Common myeloid progenitor, CD34-positive (primary cell): ENCODE measurements at regions not wholly inside any gene's neighbourhood (a gene's known extent, or its start where the extent isn't known, plus 50 kb on each side); places are given as distances from the start of the nearest gene placed in this dataset.

Experiments used
- CTCF ChIA-PET: fragments of 350-600 bp; sonication (Branson Sonifier 250); formaldehyde crosslinking; loops from one replicate; lab custom pipeline; 2021; ENCODE audit warnings: antibody characterized with exemption; lab: Charles Lee
- POLR2A ChIA-PET: fragments of 350-600 bp; sonication (Branson Sonifier 250); formaldehyde crosslinking; loops from one replicate; lab custom pipeline; 2021; ENCODE audit warnings: antibody characterized with exemption; lab: Charles Lee
- DNase-seq, 3 donors: peaks; one replicate each; pipeline versions ENCODE4 v3.0.0 to v3.0.0-alpha.2; 2013
- H3K27ac ChIP-seq, 2 experiments: 1 replicate in 1 of 2; 2 replicates in 1 of 2; pipeline ENCODE4 v1.7.0; 2013; ENCODE audit warnings: inconsistent platforms in 2 of 2, low read length in 2 of 2, mild to moderate bottlenecking in 2 of 2, low read depth in 1 of 2, moderate library complexity in 1 of 2; ENCODE audit not compliant: severe bottlenecking in 2 of 2, insufficient read depth in 1 of 2, poor library complexity in 1 of 2
- H3K27me3 ChIP-seq, 5 experiments: replicated peaks in 2 of 5; 1 replicate in 3 of 5; 2 replicates in 2 of 5; pipeline versions ENCODE4 v1.6.1 to v1.7.0; 2013; ENCODE audit warnings: low read length in 4 of 5, mild to moderate bottlenecking in 2 of 5, moderate library complexity in 2 of 5, inconsistent platforms in 1 of 5; ENCODE audit not compliant: insufficient read depth in 5 of 5, control insufficient read depth in 4 of 5
- H3K36me3 ChIP-seq, 4 experiments: 1 replicate in 2 of 4; 2 replicates in 2 of 4; pipeline versions ENCODE4 v1.6.1 to v1.7.0; 2013; ENCODE audit warnings: low read length in 3 of 4, control low read depth in 1 of 4, mild to moderate bottlenecking in 1 of 4; ENCODE audit not compliant: control insufficient read depth in 4 of 4, insufficient read depth in 4 of 4
- H3K4me1 ChIP-seq, 4 experiments: 1 replicate in 3 of 4; 2 replicates in 1 of 4; pipeline versions ENCODE4 v1.6.1 to v1.7.1; 2013; ENCODE audit warnings: low read length in 3 of 4, mild to moderate bottlenecking in 3 of 4, control low read depth in 1 of 4, inconsistent platforms in 1 of 4, moderate library complexity in 1 of 4; ENCODE audit not compliant: control insufficient read depth in 4 of 4, insufficient read depth in 4 of 4; ENCODE audit errors: control extremely low read depth in 1 of 4
- H3K4me3 ChIP-seq, 7 experiments: 1 replicate in 4 of 7; 2 replicates in 3 of 7; pipeline versions ENCODE4 v1.5.1 to v1.7.0; 2013; ENCODE audit warnings: mild to moderate bottlenecking in 7 of 7, low read length in 6 of 7, moderate library complexity in 6 of 7, inconsistent platforms in 2 of 7, low read depth in 2 of 7, control low read depth in 1 of 7; ENCODE audit not compliant: insufficient read depth in 4 of 7, control insufficient read depth in 1 of 7; ENCODE audit errors: extremely low read depth in 1 of 7
- H3K9me3 ChIP-seq, 5 experiments: 1 replicate in 4 of 5; 2 replicates in 1 of 5; pipeline versions ENCODE4 v1.6.1 to v1.7.1; 2013; ENCODE audit warnings: low read length in 4 of 5, mild to moderate bottlenecking in 2 of 5, inconsistent platforms in 1 of 5, low read depth in 1 of 5, moderate library complexity in 1 of 5; ENCODE audit not compliant: control insufficient read depth in 4 of 5, insufficient read depth in 2 of 5; ENCODE audit errors: control extremely low read depth in 1 of 5
- WGBS: methylation state at CpG from one replicate; pipeline ENCODE4 v1.1.5; 2013; ENCODE audit not compliant: insufficient coverage; 5-methylcytosine and 5-hydroxymethylcytosine counted together

DNA sequence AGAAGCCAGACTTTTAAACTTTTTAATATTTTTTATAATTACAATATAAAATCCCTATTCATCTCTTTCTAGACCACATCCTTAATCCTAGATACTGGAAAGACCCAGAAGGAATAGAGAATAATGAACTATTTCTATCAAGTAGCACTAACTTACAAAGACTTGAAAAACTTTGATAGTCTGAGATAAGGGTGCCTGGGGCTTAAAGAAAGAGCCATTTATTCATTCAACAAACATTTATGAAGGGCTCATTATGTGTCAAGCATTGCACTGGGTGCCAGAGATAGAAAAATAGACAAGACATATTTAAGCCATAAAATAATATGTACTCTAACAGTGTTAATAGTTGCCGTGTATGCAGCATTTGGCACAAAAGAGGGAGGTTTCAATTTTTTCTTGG, 178.0 kb upstream of the EMCN start:
- no peak overlapping the region for H3K27ac ChIP-seq
- H3K36me3 ChIP-seq = no peaks in the 10 kb centered on the region
- no peak for DNase-seq
- no peaks in the 10 kb centered on the region for H3K9me3 ChIP-seq
- no peak overlapping the region for H3K4me3 ChIP-seq
- ChIA-PET POLR2A (no interaction called here), CTCF (no interaction called here)
- H3K4me1 ChIP-seq = peaks cover 0 to 13% (median 4%) of the 10 kb centered on the region in 4 experiments
- no CpG with 5 or more reads among the region's 1 CpG for WGBS
- no peaks in the 10 kb centered on the region for H3K27me3 ChIP-seq

DNA sequence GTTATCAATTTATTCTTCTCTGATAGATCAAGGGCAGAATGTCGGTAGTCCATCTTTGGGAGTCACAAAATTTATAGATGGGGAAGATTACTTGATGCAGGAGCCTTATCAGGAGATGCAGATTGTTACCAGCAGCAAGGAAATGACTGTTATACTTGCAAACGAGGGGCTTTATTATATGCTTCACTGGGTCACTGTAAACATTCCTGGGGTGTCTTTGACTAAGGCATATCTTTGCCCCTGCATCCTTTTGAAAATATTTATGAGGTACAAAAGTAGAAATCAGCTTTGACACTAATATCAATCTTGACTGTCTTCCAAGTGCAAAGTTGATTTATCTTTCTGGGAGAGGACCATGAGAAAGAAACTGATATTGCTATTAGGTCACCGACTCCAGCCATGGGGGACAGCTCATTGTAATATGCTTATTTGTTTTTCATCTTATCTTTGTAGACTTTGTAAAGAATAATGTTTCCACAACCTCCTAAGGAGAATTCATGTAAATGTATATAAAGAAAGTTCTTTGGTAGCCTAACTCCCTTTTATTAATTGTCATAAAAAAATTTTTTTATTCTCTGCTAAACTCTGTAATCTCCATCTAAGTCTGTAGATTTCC, 177.3 kb upstream of the EMCN start:
- H3K4me3 ChIP-seq = no peak overlapping the region
- ChIA-PET POLR2A (no interaction called here), CTCF (no interaction called here)
- peak in 1 of 3 donors; percentile 10 for DNase-seq
- H3K27ac ChIP-seq = no peak overlapping the region
- H3K4me1 ChIP-seq = peaks cover 0 to 7% (median 4%) of the 10 kb centered on the region in 4 experiments
- no peaks in the 10 kb centered on the region for H3K27me3 ChIP-seq
- 25% methylated on average over 2 of the region's 3 CpGs for WGBS
- H3K9me3 ChIP-seq = no peaks in the 10 kb centered on the region
- H3K36me3 ChIP-seq = no peaks in the 10 kb centered on the region

DNA sequence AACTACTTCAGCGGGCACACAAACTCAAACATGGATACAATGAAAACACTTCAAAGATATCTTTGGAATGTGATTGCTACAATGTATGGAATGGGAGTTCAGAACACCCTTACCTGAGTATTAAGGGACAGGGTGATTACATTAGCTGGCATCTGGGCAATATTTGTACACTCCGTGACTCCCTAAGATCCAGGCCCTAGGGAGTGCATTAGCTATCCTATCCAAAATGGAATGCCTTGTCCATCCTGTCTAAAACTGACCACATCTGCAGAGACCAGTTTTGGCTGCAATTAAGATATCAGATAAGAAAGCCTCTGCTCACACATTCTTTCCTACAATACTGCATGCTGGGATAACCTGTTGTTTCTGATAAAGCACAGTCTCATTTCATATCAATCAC, 176.6 kb upstream of the EMCN start:
- Histone ChIP-seq H3K36me3 (no peaks in the 10 kb centered on the region), H3K4me3 (no peak overlapping the region), H3K27ac (no peak overlapping the region), H3K9me3 (no peaks in the 10 kb centered on the region), H3K4me1 (peaks cover 0 to 2% (median under 1%) of the 10 kb centered on the region in 4 experiments), H3K27me3 (no peaks in the 10 kb centered on the region)
- DNase-seq = no peak
- 100% methylated on average over 1 of the region's 2 CpGs for WGBS
- ChIA-PET CTCF (interaction anchor here (1.3 kb wide), 1 partner anchor 15 kb away, joined by 3 read pairs; no protein-coding TSS in a partner anchor), POLR2A (no interaction called here)

DNA sequence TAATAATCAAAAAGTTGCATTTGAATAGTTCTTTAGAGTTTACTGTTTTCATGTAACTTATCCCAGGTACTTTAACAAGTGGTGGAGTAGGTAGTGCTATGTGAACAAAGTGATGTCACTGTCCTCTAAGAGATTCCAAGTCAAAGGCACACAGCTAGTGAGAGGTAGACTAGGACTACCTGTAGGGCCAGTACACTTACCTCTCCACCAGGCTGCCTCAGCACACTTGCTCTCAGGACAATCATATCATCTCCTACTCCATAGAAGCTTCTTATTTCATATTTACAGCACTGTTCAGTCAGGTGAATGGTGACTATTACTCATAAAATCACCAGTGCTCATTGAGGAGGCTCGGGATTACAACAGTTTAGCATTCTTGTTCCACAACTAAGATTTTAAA, 173.0 kb upstream of the EMCN start:
- ChIA-PET POLR2A (interaction anchor here (0.6 kb wide), 1 partner anchor 17 kb away, joined by 3 read pairs; no protein-coding TSS in a partner anchor), CTCF (no interaction called here)
- H3K27ac ChIP-seq = no peak overlapping the region
- H3K4me3 ChIP-seq = no peak overlapping the region
- no peaks in the 10 kb centered on the region for H3K9me3 ChIP-seq
- WGBS = no CpG with 5 or more reads among the region's 1 CpG
- DNase-seq = no peak
- H3K36me3 ChIP-seq = no peaks in the 10 kb centered on the region
- peaks cover 0 to 2% (median 0%) of the 10 kb centered on the region in 4 experiments for H3K4me1 ChIP-seq
- H3K27me3 ChIP-seq = no peaks in the 10 kb centered on the region

DNA sequence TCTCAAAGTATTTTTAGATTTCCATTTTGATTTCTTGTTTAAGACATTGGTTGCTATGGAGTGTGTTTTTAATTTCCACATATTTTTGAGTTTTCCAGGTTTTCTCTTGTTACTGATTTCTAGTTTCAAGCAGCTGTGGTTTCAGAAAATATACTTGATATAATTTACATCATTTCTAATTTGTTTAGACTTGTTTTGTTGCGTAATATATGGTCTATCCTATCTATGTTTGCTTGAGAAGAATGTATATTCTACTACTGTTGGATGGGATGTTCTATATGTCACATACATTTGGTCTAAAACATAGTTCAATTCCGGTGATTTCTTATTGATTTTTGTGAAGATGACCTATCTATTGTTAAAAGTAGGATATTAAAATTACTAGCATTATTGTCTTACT, 170.5 kb upstream of the EMCN start:
- H3K4me1 ChIP-seq = no peaks in the 10 kb centered on the region
- DNase-seq = no peak
- no peaks in the 10 kb centered on the region for H3K27me3 ChIP-seq
- CTCF ChIA-PET = no interaction called here
- no peaks in the 10 kb centered on the region for H3K9me3 ChIP-seq
- H3K27ac ChIP-seq = no peak overlapping the region
- POLR2A ChIA-PET = interaction anchor here (0.5 kb wide), 1 partner anchor 1306 kb away, joined by 3 read pairs; no protein-coding TSS in a partner anchor
- no peaks in the 10 kb centered on the region for H3K36me3 ChIP-seq
- no peak overlapping the region for H3K4me3 ChIP-seq
- WGBS = no CpG with 5 or more reads among the region's 2 CpGs

DNA sequence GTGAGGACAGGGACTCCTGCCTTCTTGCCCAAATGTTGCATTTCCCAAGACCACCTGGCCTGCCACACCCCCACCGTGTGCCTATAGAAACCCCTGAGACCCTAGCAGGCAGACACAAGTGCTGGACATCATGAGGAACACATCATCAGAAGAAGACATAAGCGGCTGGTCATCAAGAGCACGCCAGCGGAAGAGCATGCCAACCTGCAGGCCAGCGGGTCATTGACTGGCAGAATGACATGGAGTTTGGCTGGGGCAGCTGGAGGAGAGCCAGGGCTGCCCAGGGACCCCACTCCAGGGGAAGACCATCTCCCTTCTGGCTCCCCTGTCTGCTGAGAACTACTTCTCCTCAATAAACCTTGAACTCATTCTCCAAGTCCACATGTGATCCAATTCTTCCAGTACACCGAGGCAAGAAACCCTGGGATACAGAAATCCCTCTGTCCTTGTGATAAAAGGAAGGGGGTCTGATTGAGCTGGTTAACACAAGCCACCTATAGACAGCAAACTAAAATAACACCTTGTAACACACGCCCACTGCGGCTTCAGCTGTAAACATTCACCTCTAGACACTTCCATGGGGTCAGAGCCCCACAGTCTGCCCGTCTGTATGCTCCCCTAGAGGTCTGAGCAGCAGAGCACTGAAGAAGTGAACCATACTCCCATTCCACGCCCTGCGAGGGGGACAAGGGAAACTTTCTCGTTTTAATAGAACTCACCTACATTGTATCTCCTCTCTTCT, 164.8 kb upstream of the EMCN start:
- Histone ChIP-seq H3K27ac (no peak overlapping the region), H3K4me1 (peaks cover 0 to 2% (median 0%) of the 10 kb centered on the region in 4 experiments), H3K27me3 (no peaks in the 10 kb centered on the region), H3K9me3 (no peaks in the 10 kb centered on the region), H3K4me3 (no peak overlapping the region), H3K36me3 (no peaks in the 10 kb centered on the region)
- CTCF ChIA-PET = no interaction called here
- WGBS = 93% methylated on average over 12 of the region's 12 CpGs
- POLR2A ChIA-PET = no interaction called here
- DNase-seq = no peak

DNA sequence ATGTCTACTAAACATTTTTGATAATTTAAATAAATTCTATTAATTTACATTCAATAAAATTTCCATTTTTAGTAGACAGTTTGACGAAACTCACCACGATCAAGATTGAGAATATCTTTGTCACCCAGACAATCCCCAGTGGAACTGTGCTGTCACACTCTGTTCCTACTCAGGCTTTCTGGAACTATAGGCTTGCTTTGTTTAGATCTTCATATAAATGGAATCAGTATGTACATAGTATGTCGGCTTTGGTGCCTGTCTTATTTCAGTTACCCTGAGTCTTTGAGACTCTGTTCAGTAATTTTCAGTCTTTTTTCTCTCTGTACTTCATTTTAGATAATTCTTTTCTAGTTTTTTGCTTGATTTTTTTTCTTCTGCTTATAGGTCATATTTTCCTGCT, 163.5 kb upstream of the EMCN start:
- Histone ChIP-seq H3K27me3 (no peaks in the 10 kb centered on the region), H3K9me3 (no peaks in the 10 kb centered on the region), H3K27ac (no peak overlapping the region), H3K4me3 (no peak overlapping the region), H3K36me3 (no peaks in the 10 kb centered on the region), H3K4me1 (peaks cover 0 to 2% (median 0%) of the 10 kb centered on the region in 4 experiments)
- POLR2A ChIA-PET = no interaction called here
- peak in 1 of 3 donors; percentile 21 for DNase-seq
- WGBS = no CpG with 5 or more reads among the region's 3 CpGs
- CTCF ChIA-PET = no interaction called here
